ENCODE measurements at regions not wholly inside any gene's neighbourhood (a gene's known extent, or its start where the extent isn't known, plus 50 kb on each side); places are given as distances from the start of the nearest gene placed in this dataset.
A peak's percentile ranks its signal among the peaks of the same experiment; 100 is the strongest.

GRCh38 chr13:99897076-99897440 lies 74.5 kb downstream of the ZIC5 start:
- peaks cover 3% of the 10 kb centered on the region for H3K9me3 Mint-ChIP-seq (ENCODE audit: unreplicated experiment)
- no peak for TF ChIP-seq CTCF (IDR thresholded peaks at IDR 0.05; ENCODE audit: partially characterized antibody, unreplicated experiment)
- peaks cover 4% of the 10 kb centered on the region for H3K36me3 Mint-ChIP-seq (ENCODE audit: unreplicated experiment)
- H3K4me3 Mint-ChIP-seq (ENCODE audit: unreplicated experiment), result no peak overlapping the region
- peaks cover 20% of the 10 kb centered on the region for H3K27me3 Mint-ChIP-seq (ENCODE audit: unreplicated experiment)
- peaks cover 13% of the 10 kb centered on the region for H3K4me1 Mint-ChIP-seq (ENCODE audit: low read depth, unreplicated experiment)
- DNase-seq, result no peak
- no peak overlapping the region for H3K27ac Mint-ChIP-seq (ENCODE audit: unreplicated experiment)

GRCh38 chr13:99896369-99897075 lies 75.0 kb downstream of the ZIC5 start:
- no peak overlapping the region for H3K4me3 Mint-ChIP-seq (ENCODE audit: unreplicated experiment)
- peaks cover 4% of the 10 kb centered on the region for H3K36me3 Mint-ChIP-seq (ENCODE audit: unreplicated experiment)
- H3K27ac Mint-ChIP-seq (ENCODE audit: unreplicated experiment), result no peak overlapping the region
- H3K9me3 Mint-ChIP-seq (ENCODE audit: unreplicated experiment), result peaks cover 3% of the 10 kb centered on the region
- no peak for DNase-seq
- H3K27me3 Mint-ChIP-seq (ENCODE audit: unreplicated experiment), result peaks cover 20% of the 10 kb centered on the region
- TF ChIP-seq CTCF (IDR thresholded peaks at IDR 0.05; ENCODE audit: partially characterized antibody, unreplicated experiment), result no peak
- H3K4me1 Mint-ChIP-seq (ENCODE audit: low read depth, unreplicated experiment), result peaks cover 12% of the 10 kb centered on the region

GRCh38 chr13:99895444-99896368 lies 75.9 kb downstream of the ZIC5 start:
- no peak for TF ChIP-seq CTCF (IDR thresholded peaks at IDR 0.05; ENCODE audit: partially characterized antibody, unreplicated experiment)
- peaks cover 12% of the 10 kb centered on the region for H3K4me1 Mint-ChIP-seq (ENCODE audit: low read depth, unreplicated experiment)
- peaks cover 3% of the 10 kb centered on the region for H3K9me3 Mint-ChIP-seq (ENCODE audit: unreplicated experiment)
- H3K27me3 Mint-ChIP-seq (ENCODE audit: unreplicated experiment), result peaks cover 20% of the 10 kb centered on the region
- DNase-seq, result no peak
- peak overlapping the region; percentile 69 for H3K4me3 Mint-ChIP-seq (ENCODE audit: unreplicated experiment)
- peaks cover 4% of the 10 kb centered on the region for H3K36me3 Mint-ChIP-seq (ENCODE audit: unreplicated experiment)
- no peak overlapping the region for H3K27ac Mint-ChIP-seq (ENCODE audit: unreplicated experiment)

GRCh38 chr13:99894840-99895443 lies 76.6 kb downstream of the ZIC5 start:
- H3K4me3 Mint-ChIP-seq (ENCODE audit: unreplicated experiment), result peak overlapping the region; percentile 74
- H3K27ac Mint-ChIP-seq (ENCODE audit: unreplicated experiment), result no peak overlapping the region
- peaks cover 4% of the 10 kb centered on the region for H3K36me3 Mint-ChIP-seq (ENCODE audit: unreplicated experiment)
- TF ChIP-seq CTCF (IDR thresholded peaks at IDR 0.05; ENCODE audit: partially characterized antibody, unreplicated experiment), result no peak
- no peak for DNase-seq
- peaks cover 3% of the 10 kb centered on the region for H3K9me3 Mint-ChIP-seq (ENCODE audit: unreplicated experiment)
- peaks cover 20% of the 10 kb centered on the region for H3K27me3 Mint-ChIP-seq (ENCODE audit: unreplicated experiment)
- H3K4me1 Mint-ChIP-seq (ENCODE audit: low read depth, unreplicated experiment), result peaks cover 12% of the 10 kb centered on the region
